ENCODE measurements at regions not wholly inside any gene's neighbourhood (a gene's known extent, or its start where the extent isn't known, plus 50 kb on each side); places are given as distances from the start of the nearest gene placed in this dataset.

GRCh38 chr4:4598851-4599411, 57.1 kb upstream of the STX18 start:
- TF ChIP-seq CTCF (conservative IDR thresholded peaks at IDR 0.05) (no peak), ZFX (IDR thresholded peaks at IDR 0.05) (no peak)
